Left lung (tissue), 4 donors: ENCODE measurements at regions not wholly inside any gene's neighbourhood (a gene's known extent, or its start where the extent isn't known, plus 50 kb on each side); places are given as distances from the start of the nearest gene placed in this dataset.

ENCODE experiments used
- ATAC-seq: fragments of 200-7000 bp; cut with Tn5 transposase; one replicate; pipeline ENCODE4 v1.9.1; 2020; ENCODE audit warnings: moderate library complexity
- DNase-seq, 4 donors: peaks; one replicate each; pipeline ENCODE4 v3.0.0-alpha.2; 2013 to 2020
- H3K27ac ChIP-seq, 2 donors: fragments of 200-600 bp; sonication (generic) in 1 of 2; one replicate each; pipeline versions ENCODE4 v1.5.0 to v1.8.0; 2020 to 2021
- H3K27me3 ChIP-seq, 2 donors: fragments of 200-600 bp; sonication (generic) in 1 of 2; one replicate each; pipeline versions ENCODE4 v1.5.0 to v1.8.0; 2020 to 2021
- H3K36me3 ChIP-seq, 2 donors: fragments of 200-600 bp; sonication (generic) in 1 of 2; one replicate each; pipeline versions ENCODE4 v1.5.0 to v1.8.0; 2020 to 2021
- H3K4me1 ChIP-seq, 2 donors: fragments of 200-600 bp; one replicate each; pipeline ENCODE4 v1.8.0; 2021
- H3K4me3 ChIP-seq, 2 donors: fragments of 200-600 bp; sonication (generic) in 1 of 2; one replicate each; pipeline versions ENCODE4 v1.5.0 to v1.8.0; 2020 to 2021; ENCODE audit warnings: mild to moderate bottlenecking in 1 of 2
- H3K9me3 ChIP-seq, 2 donors: fragments of 200-600 bp; sonication (generic) in 1 of 2; one replicate each; pipeline versions ENCODE4 v1.5.0 to v1.8.0; 2020 to 2021
- intact Hi-C, 2 donors: fragments of 100-400 bp; cut with DNase I; formaldehyde crosslinking; loops; one replicate each; pipeline versions ENCODE4 v1.11.2 to v1.14.2; 2022
- TF ChIP-seq, protein P1 (sequence below), 2 donors: fragments of 200-600 bp; sonication (generic) in 1 of 2; IDR thresholded peaks; one replicate each; pipeline versions ENCODE4 v1.5.0 to v1.8.0; 2021; ENCODE audit warnings: antibody characterized with exemption in 2 of 2
- donor health status: DM: no; HTN: yes; CAD: no.
- donor health status: DM: no; HTN: no; CAD: no.

DNA sequence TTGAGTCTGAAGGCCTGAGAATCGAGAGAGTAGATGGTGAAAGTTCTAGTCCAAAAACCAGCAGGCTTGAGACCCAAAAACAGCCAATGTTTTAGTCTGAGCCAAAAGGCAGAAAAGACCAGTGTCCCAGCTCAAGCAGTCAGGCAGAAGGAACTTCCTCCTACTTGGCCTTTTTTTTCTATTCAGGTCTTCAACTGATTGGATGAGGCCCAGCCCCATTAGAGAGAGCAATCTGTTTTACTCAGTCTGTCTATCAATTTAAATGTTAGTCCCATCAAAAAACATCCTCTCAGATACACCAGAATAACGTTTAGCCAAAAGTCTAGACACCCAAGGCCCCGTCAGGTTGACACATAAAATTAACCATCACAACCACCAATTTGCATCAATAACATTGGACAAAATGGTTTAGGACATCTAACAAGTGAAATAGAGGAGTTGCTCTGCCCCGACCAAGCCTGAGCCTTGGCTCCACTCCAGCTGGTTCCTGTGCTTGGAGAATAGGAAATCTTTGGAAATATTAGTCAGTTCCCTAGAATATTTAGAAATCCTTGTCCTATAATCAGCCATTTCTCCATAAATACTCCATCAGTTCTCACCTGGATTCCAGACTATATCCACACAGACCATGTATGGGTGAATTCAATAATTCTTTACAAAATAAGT lies 51.4 kb upstream of the LIPC start:
- no peaks in the 10 kb centered on the region for H3K27me3 ChIP-seq
- TF ChIP-seq, protein P1, sequence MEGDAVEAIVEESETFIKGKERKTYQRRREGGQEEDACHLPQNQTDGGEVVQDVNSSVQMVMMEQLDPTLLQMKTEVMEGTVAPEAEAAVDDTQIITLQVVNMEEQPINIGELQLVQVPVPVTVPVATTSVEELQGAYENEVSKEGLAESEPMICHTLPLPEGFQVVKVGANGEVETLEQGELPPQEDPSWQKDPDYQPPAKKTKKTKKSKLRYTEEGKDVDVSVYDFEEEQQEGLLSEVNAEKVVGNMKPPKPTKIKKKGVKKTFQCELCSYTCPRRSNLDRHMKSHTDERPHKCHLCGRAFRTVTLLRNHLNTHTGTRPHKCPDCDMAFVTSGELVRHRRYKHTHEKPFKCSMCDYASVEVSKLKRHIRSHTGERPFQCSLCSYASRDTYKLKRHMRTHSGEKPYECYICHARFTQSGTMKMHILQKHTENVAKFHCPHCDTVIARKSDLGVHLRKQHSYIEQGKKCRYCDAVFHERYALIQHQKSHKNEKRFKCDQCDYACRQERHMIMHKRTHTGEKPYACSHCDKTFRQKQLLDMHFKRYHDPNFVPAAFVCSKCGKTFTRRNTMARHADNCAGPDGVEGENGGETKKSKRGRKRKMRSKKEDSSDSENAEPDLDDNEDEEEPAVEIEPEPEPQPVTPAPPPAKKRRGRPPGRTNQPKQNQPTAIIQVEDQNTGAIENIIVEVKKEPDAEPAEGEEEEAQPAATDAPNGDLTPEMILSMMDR (IDR thresholded peaks at IDR 0.05), result no peak
- intact Hi-C loops, result no loop called here
- H3K36me3 ChIP-seq, result no peaks in the 10 kb centered on the region
- DNase-seq, result no peak
- H3K4me3 ChIP-seq, result no peak overlapping the region
- H3K4me1 ChIP-seq, result no peaks in the 10 kb centered on the region
- no peak overlapping the region for H3K27ac ChIP-seq
- peaks cover 0 to 3% of the 10 kb centered on the region in 2 donors for H3K9me3 ChIP-seq
- ATAC-seq, result no peak

DNA sequence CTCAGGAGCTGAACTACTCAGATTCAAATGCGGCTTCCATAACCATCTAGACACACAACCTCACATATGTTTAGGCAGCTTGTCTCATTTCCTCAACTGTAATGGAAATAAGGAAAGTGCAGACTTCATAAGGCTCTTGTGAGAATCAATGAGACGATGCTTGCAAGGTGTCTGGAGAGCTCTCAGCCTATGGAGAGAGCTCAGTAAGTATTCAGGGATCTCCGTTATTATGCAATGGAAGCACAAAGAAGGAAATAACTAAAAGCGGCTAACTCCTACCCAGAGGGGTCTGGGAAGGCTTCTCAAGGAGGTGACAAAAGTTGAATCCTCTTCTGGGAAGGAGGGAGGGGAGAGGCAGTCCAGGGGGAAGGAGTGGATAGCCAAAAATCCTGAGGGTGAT lies 50.1 kb upstream of the LIPC start:
- DNase-seq (no peak), ATAC-seq (peak; percentile 66)
- H3K27me3 ChIP-seq, result no peaks in the 10 kb centered on the region
- H3K27ac ChIP-seq, result no peak overlapping the region
- H3K9me3 ChIP-seq, result peaks cover 0 to 3% of the 10 kb centered on the region in 2 donors
- TF ChIP-seq, protein P1 (IDR thresholded peaks at IDR 0.05), result no peak
- intact Hi-C loops, result no loop called here
- H3K4me1 ChIP-seq, result no peaks in the 10 kb centered on the region
- H3K36me3 ChIP-seq, result no peaks in the 10 kb centered on the region
- H3K4me3 ChIP-seq, result no peak overlapping the region
